ENCODE measurements at regions not wholly inside any gene's neighbourhood (a gene's known extent, or its start where the extent isn't known, plus 50 kb on each side); places are given as distances from the start of the nearest gene placed in this dataset.
A peak's percentile ranks its signal among the peaks of the same experiment; 100 is the strongest.

GRCh38 chr14:26835979-26836570 is 238.2 kb upstream of the NOVA1 start:
- Mint-ChIP-seq H3K4me1 (no peaks in the 10 kb centered on the region), H3K9me3 (no peaks in the 10 kb centered on the region), H3K4me3 (no peak overlapping the region), H3K27ac (no peak overlapping the region), H3K27me3 (ENCODE audit: low read depth, poor library complexity) (peaks cover 3% of the 10 kb centered on the region), H3K36me3 (ENCODE audit: low read depth) (no peaks in the 10 kb centered on the region)
- no peak for DNase-seq
- TF ChIP-seq CTCF (IDR thresholded peaks at IDR 0.05), result no peak

GRCh38 chr14:26839481-26839880 is 241.6 kb upstream of the NOVA1 start:
- Mint-ChIP-seq H3K27me3 (ENCODE audit: low read depth, poor library complexity) (peaks cover 3% of the 10 kb centered on the region), H3K4me1 (no peaks in the 10 kb centered on the region), H3K4me3 (no peak overlapping the region), H3K36me3 (ENCODE audit: low read depth) (no peaks in the 10 kb centered on the region), H3K9me3 (no peaks in the 10 kb centered on the region), H3K27ac (no peak overlapping the region)
- TF ChIP-seq CTCF (IDR thresholded peaks at IDR 0.05), result no peak
- no peak for DNase-seq

GRCh38 chr14:26841326-26841725 is 243.5 kb upstream of the NOVA1 start:
- H3K36me3 Mint-ChIP-seq (ENCODE audit: low read depth), result no peaks in the 10 kb centered on the region
- H3K9me3 Mint-ChIP-seq, result no peaks in the 10 kb centered on the region
- TF ChIP-seq CTCF (IDR thresholded peaks at IDR 0.05), result no peak
- H3K27ac Mint-ChIP-seq, result no peak overlapping the region
- no peaks in the 10 kb centered on the region for H3K4me1 Mint-ChIP-seq
- no peak for DNase-seq
- no peak overlapping the region for H3K4me3 Mint-ChIP-seq
- peaks cover 3% of the 10 kb centered on the region for H3K27me3 Mint-ChIP-seq (ENCODE audit: low read depth, poor library complexity)

GRCh38 chr14:26841920-26842741 is 244.3 kb upstream of the NOVA1 start:
- Mint-ChIP-seq H3K27me3 (ENCODE audit: low read depth, poor library complexity) (no peaks in the 10 kb centered on the region), H3K36me3 (ENCODE audit: low read depth) (no peaks in the 10 kb centered on the region), H3K4me1 (no peaks in the 10 kb centered on the region), H3K4me3 (no peak overlapping the region), H3K9me3 (no peaks in the 10 kb centered on the region), H3K27ac (peak overlapping the region; percentile 41)
- DNase-seq, result no peak
- no peak for TF ChIP-seq CTCF (IDR thresholded peaks at IDR 0.05)

GRCh38 chr14:26845151-26845818 is 247.5 kb upstream of the NOVA1 start:
- no peaks in the 10 kb centered on the region for H3K27me3 Mint-ChIP-seq (ENCODE audit: low read depth, poor library complexity)
- TF ChIP-seq CTCF (IDR thresholded peaks at IDR 0.05), result no peak
- no peak overlapping the region for H3K4me3 Mint-ChIP-seq

More at GRCh38 chr14:26845151-26845818, 247.5 kb upstream of the NOVA1 start:
- Mint-ChIP-seq H3K36me3 (ENCODE audit: low read depth) (no peaks in the 10 kb centered on the region), H3K27ac (no peak overlapping the region), H3K4me1 (no peaks in the 10 kb centered on the region), H3K9me3 (no peaks in the 10 kb centered on the region)
- DNase-seq, result no peak

Measured in nephron progenitor cell (in vitro differentiated cells).